HG03521 (cell line): ENCODE measurements at regions not wholly inside any gene's neighbourhood (a gene's known extent, or its start where the extent isn't known, plus 50 kb on each side); places are given as distances from the start of the nearest gene placed in this dataset.
"Not testable (repeated sequence)": the region's sequence is repeated elsewhere in the genome, so short reads cannot be mapped to it uniquely, and the experiment has no call there.

ENCODE experiments used
- ATAC-seq: cut with Tn5 transposase; IDR thresholded peaks from one replicate; pipeline ENCODE4 v1.9.1; 2021; ENCODE audit warnings: mild to moderate bottlenecking, moderate library complexity; ENCODE audit not compliant: unreplicated experiment

GRCh38 chr18:41639218-41639617 is 315.8 kb upstream of the PIK3C3 start:
- no peak for ATAC-seq

- not testable (repeated sequence) for ATAC-seq
Observed at GRCh38 chr18:41631723-41632285, 323.2 kb upstream of the PIK3C3 start.

- no peak for ATAC-seq
Observed at GRCh38 chr18:41630232-41630886, 324.7 kb upstream of the PIK3C3 start.

- no peak for ATAC-seq
Observed at GRCh38 chr18:41624460-41624859, 330.6 kb upstream of the PIK3C3 start.

DNA sequence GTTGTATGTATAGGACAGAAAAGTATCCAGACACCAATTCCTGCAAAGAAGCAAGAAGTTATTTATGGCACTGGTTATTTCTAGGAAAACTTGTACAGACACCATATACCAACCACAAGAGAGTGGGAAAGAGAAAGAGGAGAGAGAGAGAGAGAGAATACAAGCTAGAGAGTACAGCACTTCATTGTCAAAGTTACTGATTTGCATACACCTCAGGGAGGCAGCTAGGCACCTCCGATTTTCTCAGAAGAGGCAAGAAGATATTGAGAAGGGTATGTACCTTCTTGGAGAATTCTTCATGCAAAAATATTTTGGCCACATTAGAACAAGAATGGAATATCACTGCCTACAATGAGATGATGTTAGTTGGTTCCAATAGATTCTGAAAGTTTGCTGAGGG is 333.9 kb upstream of the PIK3C3 start:
- no peak for ATAC-seq

- no peak for ATAC-seq
Observed at GRCh38 chr18:41618147-41618546, 336.9 kb upstream of the PIK3C3 start.

DNA sequence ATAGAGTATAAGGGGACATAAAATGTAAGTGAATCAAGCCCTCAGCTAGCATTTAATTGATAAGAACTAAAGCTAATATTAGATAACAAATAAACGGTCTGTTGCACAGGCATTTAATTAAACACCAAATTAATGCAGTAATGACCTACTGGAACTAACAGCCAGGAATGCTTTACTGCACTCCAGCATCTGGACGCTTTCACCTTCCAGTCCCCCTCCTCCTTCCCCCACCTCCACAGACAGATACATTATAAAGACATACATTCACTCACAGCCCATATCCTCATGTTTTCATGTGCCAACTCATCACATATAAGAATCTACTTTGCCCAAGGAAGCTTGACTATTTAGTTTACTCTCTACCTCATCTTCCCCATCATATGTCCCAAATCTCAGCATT is 337.4 kb upstream of the PIK3C3 start:
- ATAC-seq, result no peak

GRCh38 chr18:41613003-41613609 is 341.9 kb upstream of the PIK3C3 start:
- ATAC-seq, result no peak

DNA sequence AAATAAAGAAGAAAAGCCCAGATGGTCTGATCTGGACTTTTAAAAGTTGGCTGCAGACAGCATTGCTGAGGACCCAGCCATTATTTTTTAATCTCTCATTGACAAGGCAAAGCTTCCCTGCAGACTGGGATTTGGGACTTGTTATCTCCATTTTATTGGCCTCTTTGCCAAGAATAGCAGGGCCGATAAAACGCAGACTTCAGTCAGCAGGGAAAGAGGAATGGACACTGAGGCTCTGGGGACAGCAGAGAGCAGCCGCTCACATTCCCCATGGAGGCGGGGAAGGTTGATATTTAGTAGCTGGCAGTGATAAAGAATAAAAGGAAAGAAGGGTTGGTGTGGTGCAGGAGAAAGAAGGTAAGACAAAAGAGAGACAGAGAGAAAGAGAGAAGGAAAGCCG is 350.1 kb upstream of the PIK3C3 start:
- ATAC-seq, result no peak

DNA sequence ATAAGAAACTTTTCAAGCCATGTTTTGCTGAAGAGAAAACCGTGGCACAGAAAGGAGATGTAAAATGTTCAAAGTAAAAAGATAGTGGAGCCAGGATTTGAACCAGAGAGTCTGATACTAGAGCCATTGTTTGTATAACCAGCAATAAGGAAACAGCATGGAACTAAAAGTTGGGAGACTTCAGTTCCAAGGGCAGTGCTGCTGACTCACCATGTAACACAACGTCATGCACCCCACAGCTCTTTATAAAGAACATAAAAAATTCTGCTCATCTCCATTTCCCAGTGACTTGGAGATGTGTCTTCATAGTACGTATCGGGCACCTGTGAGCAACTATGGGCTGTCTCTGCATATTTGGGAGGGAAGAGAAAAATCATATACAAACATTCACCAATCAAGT is 353.0 kb upstream of the PIK3C3 start:
- no peak for ATAC-seq

DNA sequence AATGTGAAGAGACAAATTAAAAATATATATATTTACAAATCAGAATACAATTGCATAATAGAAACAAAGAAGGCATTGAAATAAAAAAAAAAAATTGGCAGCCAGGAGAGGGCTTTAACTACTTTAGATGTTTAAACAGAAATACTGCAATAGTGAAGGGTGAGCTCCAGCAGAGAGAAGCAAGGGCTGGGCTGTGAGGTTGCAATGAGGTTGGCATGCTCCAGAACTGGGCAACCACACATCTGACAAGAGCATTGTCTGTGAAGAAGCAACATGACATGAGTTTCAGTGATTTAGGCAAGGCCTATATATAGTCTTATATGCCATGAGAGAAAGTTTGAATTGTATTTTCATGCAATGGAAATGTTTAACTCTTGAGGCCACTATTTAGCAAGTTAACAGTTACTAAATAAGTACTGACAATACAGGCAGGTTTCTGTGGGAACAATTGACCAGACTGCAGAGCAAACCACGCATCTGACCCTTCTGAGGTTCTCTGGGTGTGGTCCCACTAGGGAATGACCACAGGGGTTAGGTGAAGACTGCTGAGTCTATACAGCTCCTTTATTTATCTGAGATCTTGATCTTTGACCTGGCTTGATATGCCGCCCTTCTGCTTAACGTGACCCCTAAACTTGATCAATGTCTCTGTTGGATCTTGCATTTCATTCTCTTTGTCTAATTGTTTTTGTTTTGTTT is 354.2 kb upstream of the PIK3C3 start:
- ATAC-seq, result no peak

GRCh38 chr18:41599466-41599865 is 355.6 kb upstream of the PIK3C3 start:
- ATAC-seq, result no peak

DNA sequence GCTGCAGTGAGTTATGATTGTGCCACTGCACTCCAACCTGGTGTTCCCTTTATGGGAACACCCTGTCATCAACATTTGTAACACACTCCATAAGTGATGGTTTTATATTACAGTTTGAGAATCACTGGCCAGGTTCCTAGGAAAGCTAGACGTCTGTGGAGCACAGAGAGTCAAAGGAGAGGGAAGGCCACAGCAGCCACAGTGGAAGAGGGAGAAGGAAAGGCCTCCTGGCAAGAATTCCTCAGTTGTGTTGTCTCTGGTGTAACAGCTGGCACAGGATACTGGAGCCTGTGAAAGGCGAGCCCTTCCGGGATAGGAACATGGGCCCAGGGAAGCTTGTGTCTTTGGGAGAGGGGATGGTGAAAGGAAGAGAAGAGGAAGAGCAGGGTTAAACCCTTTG is 360.5 kb upstream of the PIK3C3 start:
- no peak for ATAC-seq

- ATAC-seq, result no peak
Observed at GRCh38 chr18:41593171-41593675, 361.8 kb upstream of the PIK3C3 start.

DNA sequence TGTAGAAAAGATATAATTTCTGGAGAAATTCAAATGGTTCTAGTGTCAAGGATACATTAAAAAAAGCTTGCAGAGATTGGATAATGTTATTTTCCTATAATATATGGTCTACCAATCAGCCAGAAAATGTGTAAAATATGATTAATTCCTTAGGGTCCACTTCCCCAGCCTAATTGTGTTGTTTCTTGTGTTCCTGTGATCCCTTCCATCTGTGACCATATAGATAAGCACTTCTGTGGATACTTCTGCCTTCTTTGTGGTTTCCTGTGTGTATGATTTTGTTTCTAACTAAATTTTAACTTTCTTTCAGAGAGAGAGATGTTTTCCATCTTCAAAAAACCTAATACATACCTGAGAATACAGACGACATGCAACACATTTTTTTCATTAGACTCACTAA is 367.1 kb upstream of the PIK3C3 start:
- ATAC-seq, result no peak

DNA sequence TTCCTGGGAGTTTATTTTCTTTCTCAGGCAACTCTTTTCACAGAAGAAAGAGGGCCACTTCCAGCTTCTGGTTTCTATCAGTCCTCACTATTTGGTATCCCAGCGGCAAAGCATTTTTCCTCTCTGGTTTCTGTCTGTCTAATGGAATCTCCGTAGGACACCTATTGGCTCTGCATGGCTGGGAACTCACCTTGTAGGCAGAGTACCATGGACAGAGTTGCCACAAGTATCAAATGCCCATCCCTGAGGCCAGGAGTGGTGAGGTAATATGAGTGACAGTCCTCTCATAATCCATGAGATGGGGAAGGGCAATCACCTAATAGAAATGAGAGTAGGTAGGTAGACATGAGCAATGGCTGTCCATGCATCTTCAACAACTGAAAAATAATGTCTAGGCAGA is 369.5 kb upstream of the PIK3C3 start:
- ATAC-seq, result no peak

DNA sequence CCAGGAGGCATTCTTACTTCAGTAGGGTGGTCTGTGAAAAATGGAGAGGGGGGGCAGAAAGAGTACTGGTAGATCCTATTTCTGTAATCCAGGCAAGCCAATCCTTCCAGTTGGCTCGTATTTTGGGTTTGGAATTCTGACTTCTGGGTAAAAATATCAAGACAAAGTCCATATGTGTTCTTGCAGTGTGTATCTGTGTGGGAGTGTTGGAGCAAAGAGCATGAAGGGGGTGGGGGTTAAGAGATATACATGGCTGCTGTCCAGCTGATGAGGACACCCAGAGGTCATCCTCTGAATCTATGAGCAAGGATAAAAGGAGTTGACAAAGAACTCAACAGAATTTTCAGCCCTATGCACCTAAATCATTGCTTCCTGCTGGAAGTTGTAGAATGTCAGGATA is 375.8 kb upstream of the PIK3C3 start:
- no peak for ATAC-seq

GRCh38 chr18:41577529-41577928 is 377.5 kb upstream of the PIK3C3 start:
- ATAC-seq, result no peak

DNA sequence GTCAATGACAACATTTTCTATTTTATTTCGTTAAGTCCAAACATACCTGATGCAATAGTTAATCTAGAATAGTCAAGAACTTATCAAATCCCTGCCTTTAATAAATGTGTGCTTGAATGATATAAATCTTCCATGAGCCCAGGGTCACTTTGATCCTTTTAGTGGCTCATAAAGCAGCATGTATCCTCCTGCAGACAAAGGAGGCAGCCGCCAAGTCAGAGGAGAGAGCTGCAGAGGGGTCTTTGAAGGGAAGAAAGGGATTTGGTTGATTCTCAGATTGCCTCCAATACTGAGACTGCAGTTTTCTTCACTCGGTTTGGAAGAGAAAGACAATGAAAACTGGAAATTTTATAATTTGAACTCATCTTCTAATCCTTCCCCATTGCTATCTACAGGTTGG is 378.4 kb upstream of the PIK3C3 start:
- ATAC-seq, result no peak

- no peak for ATAC-seq
Observed at GRCh38 chr18:41569867-41570266, 385.2 kb upstream of the PIK3C3 start.

DNA sequence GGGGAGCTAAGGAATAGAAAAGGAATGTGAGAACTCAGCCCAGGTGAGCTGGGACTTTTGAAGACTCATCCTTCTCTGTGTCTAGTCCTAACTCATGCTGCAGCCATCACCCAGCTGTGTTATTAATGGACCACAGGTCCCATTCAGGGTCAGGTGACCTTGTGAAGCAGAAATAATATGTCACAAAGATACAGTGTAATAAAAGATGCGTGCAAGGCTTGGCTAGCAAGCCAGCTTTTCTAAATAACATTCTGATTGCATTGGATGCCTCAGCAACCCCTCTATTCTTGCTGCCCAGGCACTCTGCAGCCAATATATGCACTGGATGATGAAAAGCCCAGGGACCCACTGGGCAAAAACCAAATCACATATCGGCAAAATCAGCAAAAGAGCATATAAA is 393.1 kb upstream of the PIK3C3 start:
- ATAC-seq, result no peak

- ATAC-seq, result no peak
Observed at GRCh38 chr18:41558715-41559114, 396.3 kb upstream of the PIK3C3 start.
